GM12878 (cell line): ENCODE measurements at regions not wholly inside any gene's neighbourhood (a gene's known extent, or its start where the extent isn't known, plus 50 kb on each side); places are given as distances from the start of the nearest gene placed in this dataset.

Experiments
- ATAC-seq: fragments of 200-7000 bp; cut with Tn5 transposase; 3 replicates; pipeline ENCODE4 v1.9.1; 2020; ENCODE audit warnings: mild to moderate bottlenecking, moderate library complexity
- BruUV-seq: library from RNA; stranded (reverse); fragments of 400-500 nt; replicated peaks from 2 replicates; lab custom pipeline; 2021; lab: Mats Ljungman, UMichigan
- CTCF ChIA-PET: fragments of 300-600 bp; sonication (Branson Sonifier 250); formaldehyde crosslinking; extraction: SDS; loops from one replicate; lab custom pipeline; 2021; ENCODE audit warnings: inconsistent platforms; lab: Yijun Ruan, JAX
- POLR2A ChIA-PET: fragments of 350-600 bp; formaldehyde crosslinking; extraction: SDS; loops from one replicate; lab custom pipeline; 2021; ENCODE audit warnings: inconsistent platforms; lab: Charles Lee
- RAD21 ChIA-PET: fragments of 300-600 bp; sonication (Branson Sonifier 250); formaldehyde crosslinking; loops from one replicate; lab custom pipeline; 2023; ENCODE audit warnings: antibody characterized with exemption; ENCODE audit not compliant: unreplicated experiment; lab: Charles Lee
- SMC1A ChIA-PET: fragments of 300-600 bp; sonication (Branson Sonifier 250); formaldehyde crosslinking; loops from one replicate; lab custom pipeline; 2023; ENCODE audit not compliant: unreplicated experiment, uncharacterized antibody; lab: Charles Lee
- DNase-seq: peaks from one replicate; pipeline ENCODE4 v3.0.0-alpha.2; 2011; ENCODE audit warnings: low read depth, low spot score
- FAIRE-seq: peaks from 3 replicates; lab custom pipeline; 2011; peaks lifted over from hg19 to GRCh38; lab: Jason Lieb, UNC
- H2AFZ ChIP-seq: 2 replicates; pipeline ENCODE4 v1.6.0; 2011; ENCODE audit warnings: low read depth, low read length, control low read depth; ENCODE audit not compliant: control insufficient read depth
- H3K27ac ChIP-seq: 2 replicates; pipeline ENCODE4 v1.5.1; 2011; ENCODE audit warnings: control low read depth; ENCODE audit not compliant: control insufficient read depth, insufficient read depth
- H3K27me3 ChIP-seq, 2 experiments: replicated peaks in 1 of 2; 2 replicates each; pipeline versions ENCODE4 v1.6.0 to v1.6.1; 2011; ENCODE audit warnings: low read length in 1 of 2; ENCODE audit not compliant: control insufficient read depth in 2 of 2, insufficient read depth in 2 of 2
- H3K36me3 ChIP-seq, 2 experiments: 2 replicates each; pipeline ENCODE4 v1.5.1; 2011; ENCODE audit warnings: low read length in 1 of 2; ENCODE audit not compliant: control insufficient read depth in 2 of 2, insufficient read depth in 2 of 2
- H3K4me1 ChIP-seq: 2 replicates; pipeline ENCODE4 v1.6.1; 2011; ENCODE audit warnings: mild to moderate bottlenecking, low read length, moderate library complexity, mixed read lengths; ENCODE audit not compliant: control insufficient read depth, insufficient read depth
- H3K4me2 ChIP-seq: 2 replicates; pipeline ENCODE4 v1.6.0; 2011; ENCODE audit warnings: control low read depth; ENCODE audit not compliant: control insufficient read depth, insufficient read depth
- H3K4me3 ChIP-seq: fragments of 200-600 bp; sonication (generic); 2 replicates; pipeline ENCODE4 v1.5.1; 2016
- H3K79me2 ChIP-seq: 2 replicates; pipeline ENCODE4 v1.6.0; 2011; ENCODE audit warnings: low read length; ENCODE audit not compliant: control insufficient read depth, insufficient read depth
- H3K9ac ChIP-seq: 2 replicates; pipeline ENCODE4 v1.8.0; 2011; ENCODE audit warnings: low read length, control low read depth, mixed read lengths; ENCODE audit not compliant: control insufficient read depth, insufficient read depth
- H3K9me3 ChIP-seq: replicated peaks from 3 replicates; pipeline ENCODE4 v1.5.1; 2011; ENCODE audit warnings: mild to moderate bottlenecking, low read length; ENCODE audit not compliant: control insufficient read depth, insufficient read depth
- H4K20me1 ChIP-seq: 2 replicates; pipeline ENCODE4 v1.6.0; 2011; ENCODE audit not compliant: control insufficient read depth, insufficient read depth
- CREB1 ChIP-seq: IDR thresholded peaks from 2 replicates; pipeline ENCODE4 v1.6.1; 2012; ENCODE audit warnings: low read depth, mild to moderate bottlenecking, inconsistent platforms
- ESRRA ChIP-seq: IDR thresholded peaks from 2 replicates; pipeline ENCODE4 v1.6.1; 2012; ENCODE audit warnings: mild to moderate bottlenecking, low read length, improper control_type of control experiment
- FOS ChIP-seq: IDR thresholded peaks from 3 replicates; pipeline ENCODE4 v1.6.1; 2011; ENCODE audit warnings: borderline replicate concordance; ENCODE audit not compliant: insufficient read length; ENCODE audit errors: extremely low read depth
- JUNB ChIP-seq: IDR thresholded peaks from 2 replicates; pipeline ENCODE4 v1.6.1; 2016; ENCODE audit warnings: antibody characterized with exemption, mild to moderate bottlenecking
- NFXL1 ChIP-seq: fragments of 450-650 bp; IDR thresholded peaks from 2 replicates; pipeline ENCODE4 v1.6.1; 2017; ENCODE audit warnings: antibody characterized with exemption, mild to moderate bottlenecking, borderline replicate concordance
- SMAD1 ChIP-seq: fragments of 450-650 bp; IDR thresholded peaks from 2 replicates; pipeline ENCODE4 v1.6.1; 2018; ENCODE audit warnings: mild to moderate bottlenecking, low read depth; ENCODE audit not compliant: partially characterized antibody
- SUZ12 ChIP-seq: fragments of 200-600 bp; sonication (generic); IDR thresholded peaks from one replicate; pipeline ENCODE4 v1.6.1; 2018; ENCODE audit warnings: antibody characterized with exemption, mild to moderate bottlenecking; ENCODE audit not compliant: unreplicated experiment
- WGBS: methylation state at CpG from one replicate; pipeline ENCODE4 v1.1.6; 2016; ENCODE audit warnings: low lambda C conversion rate; ENCODE audit not compliant: insufficient replicate concordance, insufficient coverage; ENCODE audit errors: missing lambda C conversion rate; 5-methylcytosine and 5-hydroxymethylcytosine counted together
- in situ Hi-C: fragments of 300-500 bp; cut with MboI; formaldehyde crosslinking; loops from 9 replicates; pipeline ENCODE4 v1.14.3; 2018; ENCODE audit warnings: mixed read lengths
- intact Hi-C: fragments of 100-400 bp; cut with micrococcal nuclease; formaldehyde crosslinking; loops from one replicate; pipeline ENCODE4 v1.14.2; 2022; ENCODE audit not compliant: unreplicated experiment
- TF ChIP-seq, protein P1 (sequence below): fragments of 450-650 bp; IDR thresholded peaks from 2 replicates; pipeline ENCODE4 v1.6.1; 2017; ENCODE audit warnings: antibody characterized with exemption, mild to moderate bottlenecking, moderate library complexity

DNA sequence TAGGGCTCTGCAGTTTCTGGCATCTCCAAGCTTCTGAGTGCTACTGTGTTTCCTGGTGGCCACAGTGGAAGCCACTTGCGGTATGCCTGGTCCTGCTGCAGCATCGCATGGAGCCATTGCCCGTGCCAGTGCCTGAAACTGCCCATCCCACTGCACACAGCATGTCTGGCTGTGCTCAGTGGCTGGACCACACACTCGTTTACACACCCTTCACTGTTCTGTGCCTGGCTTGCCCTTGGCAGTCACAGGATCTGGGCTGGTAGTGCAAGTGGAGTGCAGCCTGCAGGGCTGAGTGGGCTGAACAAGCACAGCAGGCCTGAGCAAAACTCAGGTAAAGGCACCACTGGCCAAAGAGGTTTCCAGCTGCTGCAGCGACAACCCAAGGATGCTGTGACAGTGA, 600.0 kb downstream of the SI start:
- in situ Hi-C loops (no loop called here), intact Hi-C loops (no loop called here)
- no peak overlapping the region for H3K4me2 ChIP-seq
- no TSS peak for BruUV-seq
- DNase-seq (no peak), FAIRE-seq (no peak), ATAC-seq (no peak)
- H3K27ac ChIP-seq = no peak overlapping the region
- WGBS = 41% methylated on average over 5 of the region's 5 CpGs
- TF ChIP-seq ESRRA (no peak), JUNB (no peak), SUZ12 (no peak), SMAD1 (no peak), CREB1 (no peak), FOS (no peak), NFXL1 (no peak)
- TF ChIP-seq, protein P1, sequence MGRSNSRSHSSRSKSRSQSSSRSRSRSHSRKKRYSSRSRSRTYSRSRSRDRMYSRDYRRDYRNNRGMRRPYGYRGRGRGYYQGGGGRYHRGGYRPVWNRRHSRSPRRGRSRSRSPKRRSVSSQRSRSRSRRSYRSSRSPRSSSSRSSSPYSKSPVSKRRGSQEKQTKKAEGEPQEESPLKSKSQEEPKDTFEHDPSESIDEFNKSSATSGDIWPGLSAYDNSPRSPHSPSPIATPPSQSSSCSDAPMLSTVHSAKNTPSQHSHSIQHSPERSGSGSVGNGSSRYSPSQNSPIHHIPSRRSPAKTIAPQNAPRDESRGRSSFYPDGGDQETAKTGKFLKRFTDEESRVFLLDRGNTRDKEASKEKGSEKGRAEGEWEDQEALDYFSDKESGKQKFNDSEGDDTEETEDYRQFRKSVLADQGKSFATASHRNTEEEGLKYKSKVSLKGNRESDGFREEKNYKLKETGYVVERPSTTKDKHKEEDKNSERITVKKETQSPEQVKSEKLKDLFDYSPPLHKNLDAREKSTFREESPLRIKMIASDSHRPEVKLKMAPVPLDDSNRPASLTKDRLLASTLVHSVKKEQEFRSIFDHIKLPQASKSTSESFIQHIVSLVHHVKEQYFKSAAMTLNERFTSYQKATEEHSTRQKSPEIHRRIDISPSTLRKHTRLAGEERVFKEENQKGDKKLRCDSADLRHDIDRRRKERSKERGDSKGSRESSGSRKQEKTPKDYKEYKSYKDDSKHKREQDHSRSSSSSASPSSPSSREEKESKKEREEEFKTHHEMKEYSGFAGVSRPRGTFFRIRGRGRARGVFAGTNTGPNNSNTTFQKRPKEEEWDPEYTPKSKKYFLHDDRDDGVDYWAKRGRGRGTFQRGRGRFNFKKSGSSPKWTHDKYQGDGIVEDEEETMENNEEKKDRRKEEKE = no peak
- H3K9me3 ChIP-seq = no peaks in the 10 kb centered on the region
- SMC1A ChIA-PET = interaction anchor here (1.4 kb wide), 1 partner anchor 14 kb away, joined by 3 read pairs; no protein-coding TSS in a partner anchor
- RAD21 ChIA-PET = interaction anchor here (0.6 kb wide), 1 partner anchor 45 kb away, joined by 3 read pairs; no protein-coding TSS in a partner anchor
- H3K4me1 ChIP-seq = no peaks in the 10 kb centered on the region
- no peaks in the 10 kb centered on the region for H4K20me1 ChIP-seq
- no peaks in the 10 kb centered on the region for H3K36me3 ChIP-seq
- H3K4me3 ChIP-seq = no peak overlapping the region
- no peaks in the 10 kb centered on the region for H3K27me3 ChIP-seq
- no peak overlapping the region for H3K9ac ChIP-seq
- no peak overlapping the region for H2AFZ ChIP-seq
- POLR2A ChIA-PET = no interaction called here
- CTCF ChIA-PET = no interaction called here
- no peaks in the 10 kb centered on the region for H3K79me2 ChIP-seq
